A673 (cell line): ENCODE measurements at regions not wholly inside any gene's neighbourhood (a gene's known extent, or its start where the extent isn't known, plus 50 kb on each side); places are given as distances from the start of the nearest gene placed in this dataset.

Experiments used
- CTCF ChIP-seq: fragments of 300-800, 200-600 bp; sonication (generic); conservative IDR thresholded peaks from 2 replicates; pipeline ENCODE4 v1.5.1; 2017; ENCODE audit warnings: low read depth, mild to moderate bottlenecking, antibody characterized with exemption, low read length, moderate library complexity, mixed read lengths
- EZH2 ChIP-seq: fragments of 200-600 bp; sonication (generic); IDR thresholded peaks from 2 replicates; pipeline ENCODE4 v1.6.1; 2017; ENCODE audit warnings: borderline replicate concordance, low read depth, mild to moderate bottlenecking, mixed read lengths, antibody characterized with exemption, low read length; ENCODE audit not compliant: poor library complexity, severe bottlenecking

- no peak for TF ChIP-seq CTCF
- TF ChIP-seq EZH2: no peak
Observed at GRCh38 chr3:187986514-187986934, 167.4 kb upstream of the LPP start.
